Middle frontal gyrus (tissue), 1 donor: ENCODE measurements at regions not wholly inside any gene's neighbourhood (a gene's known extent, or its start where the extent isn't known, plus 50 kb on each side); places are given as distances from the start of the nearest gene placed in this dataset.
"Not testable (repeated sequence)": the region's sequence is repeated elsewhere in the genome, so short reads cannot be mapped to it uniquely, and the experiment has no call there.

Source experiments
- DNase-seq: peaks from one replicate; pipeline ENCODE4 v3.0.0-alpha.2; 2015; ENCODE audit warnings: low spot score; ENCODE audit errors: extremely low spot score

DNA sequence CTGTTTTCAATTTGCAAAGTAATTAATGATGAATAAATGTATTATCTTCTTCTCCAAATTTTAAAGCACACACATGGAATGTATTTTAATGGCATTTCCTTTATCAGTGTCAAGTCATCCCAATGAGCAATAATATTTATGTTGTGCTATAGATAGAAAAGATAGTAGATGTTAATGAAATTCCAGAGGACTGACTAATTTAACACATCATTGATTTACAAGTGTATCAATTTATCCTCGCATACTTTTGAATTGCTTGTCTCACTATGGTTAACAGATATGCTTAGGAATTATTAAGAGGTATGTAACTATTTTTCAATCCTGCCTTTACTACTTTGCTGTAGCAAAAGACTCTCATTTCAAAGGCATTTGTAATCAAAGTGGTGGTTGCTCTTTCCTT, 842.9 kb downstream of the SLC6A15 start:
- no peak for DNase-seq

DNA sequence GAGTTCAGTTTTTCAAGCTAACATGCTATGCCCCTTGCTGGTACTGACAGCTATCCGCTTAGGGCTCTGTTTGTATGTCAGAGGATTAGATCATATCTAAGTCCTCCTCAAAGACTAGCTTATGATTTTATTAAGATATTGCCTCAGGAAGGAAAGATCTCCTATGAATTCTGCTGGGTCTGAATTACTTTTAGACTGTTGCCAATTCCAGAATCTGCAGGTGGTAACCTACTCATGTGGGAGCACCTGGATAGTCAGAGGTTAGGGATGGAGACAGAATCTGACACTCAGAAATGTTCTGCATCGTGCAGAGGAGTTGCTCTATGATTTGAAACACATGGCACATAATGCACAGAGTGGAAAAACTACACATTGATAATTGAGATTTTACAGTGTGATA, 843.4 kb downstream of the SLC6A15 start:
- DNase-seq = no peak

DNA sequence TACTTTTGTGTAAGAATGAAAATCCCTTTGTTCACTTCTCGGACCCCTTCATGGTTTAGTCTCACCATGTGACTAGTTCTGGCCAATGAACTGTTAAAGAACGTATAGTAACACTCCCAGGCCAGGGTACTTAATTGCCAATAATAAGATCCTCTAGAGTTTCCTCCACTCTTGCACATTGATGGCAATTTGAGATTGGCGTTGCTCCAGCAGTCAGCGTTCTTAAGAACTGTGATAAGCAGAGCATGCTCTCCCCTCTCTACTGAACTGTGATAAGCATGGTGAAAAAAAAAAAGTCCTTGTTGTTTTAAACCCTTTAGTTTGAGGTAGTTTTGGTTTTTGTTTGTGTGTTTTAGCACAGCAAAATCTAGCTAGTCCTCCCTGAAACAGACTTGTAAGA, 854.5 kb downstream of the SLC6A15 start:
- DNase-seq = no peak

DNA sequence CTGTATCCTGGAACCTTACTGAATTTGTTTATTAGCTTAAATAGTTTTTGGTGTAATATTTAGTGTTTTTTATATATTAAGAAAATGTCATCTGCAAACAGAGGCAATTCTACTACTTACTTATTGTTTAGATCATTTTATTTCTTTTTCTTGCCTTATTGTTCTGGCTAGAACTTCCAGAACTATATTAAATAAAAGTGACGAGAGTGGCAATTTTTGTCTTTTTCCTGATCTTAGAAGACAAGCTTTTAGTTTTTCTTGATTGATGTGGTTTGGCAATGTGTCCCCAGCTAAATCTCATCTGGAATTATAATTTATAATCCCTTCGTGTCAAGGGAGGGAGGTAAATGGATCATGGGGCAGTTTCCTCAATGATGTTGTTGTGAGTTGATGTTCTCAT, 857.8 kb downstream of the SLC6A15 start:
- DNase-seq = no peak

DNA sequence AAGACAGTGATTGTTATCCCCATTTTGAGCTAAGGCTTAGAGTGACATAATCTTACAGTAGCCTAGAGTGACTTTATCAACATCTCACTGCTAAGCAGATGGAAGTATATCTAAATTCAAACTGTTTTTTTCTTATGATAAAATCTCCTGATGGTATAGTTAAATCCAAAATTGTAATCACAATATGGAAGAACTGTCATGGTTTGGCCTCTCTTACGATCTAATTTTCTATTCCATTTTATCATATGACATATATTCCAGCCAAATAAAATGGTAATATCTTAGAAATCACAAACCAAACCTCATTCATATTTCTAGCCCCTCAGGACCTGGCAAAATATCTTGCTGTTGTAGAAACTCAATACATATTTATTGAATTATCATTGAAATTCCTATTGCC, 864.7 kb downstream of the SLC6A15 start:
- DNase-seq = no peak

DNA sequence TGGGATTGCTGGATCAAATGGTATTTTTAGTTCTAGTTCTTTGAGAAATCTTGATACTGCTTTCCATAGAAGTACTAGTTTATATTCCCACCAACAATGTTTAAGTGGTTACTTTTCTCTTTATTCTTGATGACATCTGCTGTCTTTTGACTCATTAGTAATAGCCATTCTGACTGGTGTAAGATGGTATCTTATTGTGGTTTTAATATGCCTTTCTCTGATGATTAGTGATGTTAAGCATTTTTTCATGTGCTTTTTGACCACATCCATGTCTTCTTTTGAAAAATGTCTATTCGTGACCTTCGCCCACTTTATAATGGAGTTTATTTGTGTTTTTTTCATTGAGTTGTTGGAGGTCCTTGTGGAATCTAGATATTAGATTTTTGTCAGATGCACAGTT, 865.7 kb downstream of the SLC6A15 start:
- DNase-seq = no peak

DNA sequence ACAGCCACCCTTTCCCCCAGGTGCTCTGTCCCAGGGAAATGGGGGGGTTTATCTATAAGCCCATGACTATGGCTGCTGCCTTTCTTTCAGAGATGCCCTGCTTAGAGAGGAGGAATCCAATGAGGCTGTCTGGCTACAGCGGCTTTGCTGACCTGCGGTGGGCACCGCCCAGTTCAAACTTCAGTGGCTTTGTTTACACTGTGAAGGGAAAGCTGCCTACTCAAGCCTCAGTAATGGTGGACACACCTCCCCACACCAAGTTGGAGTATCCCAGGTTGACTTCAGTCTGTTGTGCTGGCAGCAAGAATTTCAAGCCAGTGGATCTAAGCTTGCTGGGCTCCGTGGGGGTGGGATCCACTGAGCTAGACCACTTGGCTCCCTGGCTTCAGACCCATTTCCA, 869.2 kb downstream of the SLC6A15 start:
- DNase-seq = no peak

DNA sequence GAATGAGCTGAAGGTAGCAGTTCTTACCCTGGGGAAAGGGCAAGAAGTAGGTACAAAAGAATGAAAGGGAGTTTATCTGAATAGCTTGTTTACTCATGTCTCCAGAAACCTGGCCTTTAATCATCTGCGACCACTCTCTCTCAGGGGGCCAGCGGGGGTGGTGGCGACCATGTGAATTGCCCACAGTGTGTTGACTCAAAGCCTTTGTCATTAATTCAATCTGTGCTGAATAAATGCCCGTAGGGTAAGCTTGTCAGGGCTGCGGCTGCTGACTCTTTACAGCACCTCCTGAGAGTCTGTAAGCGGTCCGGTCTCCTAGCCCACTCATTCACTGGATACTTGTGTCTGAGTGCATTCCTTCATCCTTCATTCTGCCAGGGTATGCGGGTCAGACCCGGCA, 874.4 kb downstream of the SLC6A15 start:
- no peak for DNase-seq

DNA sequence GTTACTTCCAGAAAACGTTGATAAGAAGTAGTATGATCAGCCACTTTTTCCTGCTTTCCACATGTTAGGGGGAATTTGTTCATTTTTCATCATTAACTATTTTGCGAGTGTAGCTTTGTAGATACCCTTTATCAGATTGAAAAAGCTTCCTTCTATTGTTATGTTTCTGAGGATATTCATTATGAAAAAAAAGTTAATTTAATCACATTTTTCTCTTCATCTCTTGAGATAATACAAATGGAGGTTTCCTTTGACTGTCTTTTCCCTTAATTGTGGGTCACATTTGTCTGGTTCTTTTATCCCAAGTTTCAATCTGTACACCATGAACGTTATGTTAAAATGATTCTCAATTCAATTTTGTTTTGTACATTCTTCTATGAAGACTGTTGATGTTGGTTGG, 875.7 kb downstream of the SLC6A15 start:
- no peak for DNase-seq

DNA sequence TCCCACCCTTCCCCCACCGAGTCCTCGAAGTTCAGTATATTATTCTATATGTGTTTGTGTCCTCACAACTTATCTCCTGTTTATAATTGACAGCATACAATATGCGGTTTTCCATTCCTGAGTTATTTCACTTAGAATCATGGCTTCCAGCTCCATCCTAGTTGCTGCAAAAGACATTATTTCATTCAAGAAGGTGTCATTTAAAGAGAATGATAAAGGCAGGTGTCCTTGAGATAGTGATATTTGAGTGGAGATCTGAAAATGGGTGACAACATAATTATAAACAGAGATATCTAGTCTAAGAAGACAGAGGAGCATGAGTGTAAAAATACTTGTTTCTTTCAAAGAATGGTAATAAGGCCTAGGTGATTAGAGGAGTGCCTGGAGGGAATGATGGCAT, 876.8 kb downstream of the SLC6A15 start:
- DNase-seq = no peak

DNA sequence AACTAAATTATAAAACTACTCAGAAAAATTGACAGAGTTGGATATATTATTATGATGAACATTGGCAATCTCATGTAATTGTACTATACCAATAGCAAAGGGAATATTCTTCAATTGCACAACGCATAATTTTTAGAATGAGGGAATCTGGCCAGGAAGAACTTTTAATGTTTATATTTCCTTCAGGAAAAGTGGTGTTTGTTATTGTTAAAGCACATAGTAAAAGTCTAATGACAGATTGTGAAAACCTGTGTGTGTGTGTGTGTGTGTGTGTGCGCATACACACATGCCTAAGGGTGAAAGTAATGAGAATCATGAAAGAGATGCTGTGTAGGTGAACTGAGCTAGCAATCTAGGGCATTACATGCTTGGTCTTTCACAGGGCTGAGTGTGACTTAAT, 877.7 kb downstream of the SLC6A15 start:
- no peak for DNase-seq

DNA sequence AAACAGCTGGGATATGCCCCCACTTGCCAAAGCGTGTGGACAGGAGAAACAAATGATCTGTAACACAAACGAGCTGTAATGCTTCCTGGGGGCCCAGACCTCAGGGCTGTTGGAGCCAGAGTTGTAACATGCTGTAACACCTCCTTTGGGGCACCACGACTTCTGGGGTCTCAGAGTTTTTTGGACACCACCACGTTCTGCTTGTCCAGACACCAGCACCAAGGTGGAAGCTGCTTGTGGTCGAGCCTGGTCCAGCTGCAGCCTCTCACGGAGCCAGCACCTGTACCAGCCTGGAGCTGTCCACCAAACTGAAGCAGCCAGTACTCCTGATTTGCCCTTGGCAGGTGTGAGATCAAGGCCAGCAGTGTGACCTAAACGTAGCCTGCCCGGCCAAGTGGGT, 879.4 kb downstream of the SLC6A15 start:
- no peak for DNase-seq

DNA sequence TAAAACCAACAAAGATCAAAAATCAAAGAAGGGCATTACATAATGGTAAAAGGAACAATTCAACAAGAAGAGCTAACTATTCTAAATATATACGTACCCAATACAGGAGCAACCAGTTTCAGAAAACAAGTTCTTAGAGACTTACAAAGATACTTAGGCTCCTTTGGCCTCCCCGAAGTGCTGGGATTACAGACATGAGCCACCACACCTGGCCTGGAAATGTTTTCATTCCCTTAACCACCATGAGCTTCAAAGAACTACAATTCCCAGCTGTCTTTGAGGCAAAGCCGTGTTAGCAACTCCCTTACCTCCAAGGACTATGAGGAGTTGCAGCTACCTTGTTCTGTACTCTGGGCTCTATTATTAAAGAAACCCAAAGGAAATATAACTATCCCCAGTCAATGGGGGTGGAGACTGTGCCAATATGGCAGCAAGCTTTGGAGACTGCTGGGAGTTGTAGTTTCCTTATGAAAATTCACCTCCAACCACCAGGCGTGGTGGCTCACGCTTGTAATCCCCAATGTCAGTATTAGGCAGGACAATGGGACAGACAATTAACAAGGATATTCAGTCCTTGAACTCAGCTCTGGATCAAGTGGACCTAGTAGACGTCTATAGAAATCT, 893.9 kb downstream of the SLC6A15 start:
- not testable (repeated sequence) for DNase-seq

DNA sequence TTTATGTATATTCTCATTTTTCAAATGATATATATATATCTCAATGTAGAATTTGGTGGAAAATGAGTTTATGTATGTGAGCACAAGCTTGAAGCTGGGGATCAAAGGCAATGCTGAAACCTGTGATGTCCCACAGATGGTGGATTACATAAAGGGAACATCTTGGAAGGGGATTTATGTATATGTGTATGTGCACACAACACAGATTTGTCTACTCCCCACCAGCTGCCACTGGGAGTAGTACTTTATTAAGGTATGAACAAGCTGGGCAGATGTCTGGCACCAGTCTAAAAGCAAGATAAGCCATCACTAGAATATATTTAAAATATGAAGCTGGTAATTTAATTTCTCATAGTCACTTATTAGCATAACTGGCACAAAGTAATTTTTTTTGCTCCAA, 895.6 kb downstream of the SLC6A15 start:
- DNase-seq = no peak

DNA sequence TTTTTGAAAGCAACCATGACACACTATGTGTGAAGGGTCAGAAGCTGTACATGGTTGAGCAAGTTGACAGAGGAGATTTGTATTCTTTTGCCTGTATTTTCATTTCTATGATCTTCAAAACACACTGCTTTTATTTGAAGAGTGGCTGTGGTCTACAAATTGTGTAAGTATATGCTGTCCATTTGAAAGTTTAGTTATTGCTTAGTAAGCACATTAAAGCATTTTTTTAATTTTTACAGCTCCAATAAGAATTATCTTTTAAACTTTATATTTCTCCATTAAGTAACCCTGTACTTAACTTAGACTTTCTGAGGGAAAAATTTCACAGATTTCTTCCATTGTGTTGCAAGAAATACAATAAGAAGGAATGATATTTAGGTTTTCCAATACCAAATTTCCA, 915.2 kb downstream of the SLC6A15 start:
- no peak for DNase-seq

DNA sequence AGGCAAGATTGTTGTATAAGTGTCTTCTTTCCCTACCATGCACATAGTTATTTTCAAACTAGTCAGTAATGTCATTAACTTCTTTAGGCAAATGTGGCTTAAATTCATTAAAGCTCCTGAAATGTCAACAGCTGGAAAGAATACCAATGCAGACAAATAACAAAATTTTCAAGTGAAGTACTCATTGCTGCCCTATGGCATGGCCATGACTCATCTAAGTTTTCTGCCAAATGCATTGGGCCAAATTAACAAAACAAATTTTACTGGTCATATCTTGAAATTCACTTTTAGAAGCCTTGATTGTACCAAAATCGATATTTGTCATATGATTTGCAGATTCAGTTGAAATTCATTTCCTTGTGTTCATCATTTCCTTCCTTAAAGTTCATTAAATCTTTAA, 915.9 kb downstream of the SLC6A15 start:
- no peak for DNase-seq

DNA sequence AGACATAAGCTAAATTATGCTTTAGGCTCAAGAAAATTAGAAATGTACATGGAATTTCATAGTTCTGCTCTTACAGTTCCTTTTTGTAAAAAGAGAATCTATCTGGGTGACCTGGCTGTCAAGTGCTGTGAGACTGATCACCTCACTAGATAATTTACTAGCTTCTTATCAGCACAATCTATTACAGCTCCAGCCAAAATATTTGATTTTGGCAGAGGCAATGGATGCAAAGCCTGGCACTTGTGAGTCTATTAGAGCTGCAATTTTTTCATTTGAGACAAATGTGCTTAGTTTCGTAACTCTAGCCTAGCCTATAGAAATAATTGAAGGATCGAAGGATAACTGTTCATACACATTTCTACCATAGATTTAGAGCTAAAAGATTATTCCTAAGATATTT, 927.5 kb downstream of the SLC6A15 start:
- DNase-seq = no peak

DNA sequence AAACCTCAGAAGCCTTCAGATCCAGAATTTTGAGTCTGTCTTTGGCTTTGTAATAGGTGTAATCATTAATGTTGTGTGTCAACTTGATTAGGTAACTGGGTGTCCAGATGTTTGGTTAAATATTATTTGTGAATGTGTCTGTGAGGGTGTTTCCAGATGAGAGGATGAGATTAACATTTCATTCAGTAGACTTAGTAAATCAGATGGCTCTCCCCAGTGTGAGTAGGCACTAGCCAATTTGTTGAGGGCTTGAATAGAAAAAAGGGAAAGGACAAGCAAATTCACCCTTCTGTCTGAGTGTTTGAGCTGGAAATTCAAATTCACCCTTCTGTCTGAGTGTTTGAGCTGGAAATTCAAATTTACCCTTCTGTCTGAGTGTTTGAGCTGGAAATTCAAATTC, 932.2 kb downstream of the SLC6A15 start:
- no peak for DNase-seq

DNA sequence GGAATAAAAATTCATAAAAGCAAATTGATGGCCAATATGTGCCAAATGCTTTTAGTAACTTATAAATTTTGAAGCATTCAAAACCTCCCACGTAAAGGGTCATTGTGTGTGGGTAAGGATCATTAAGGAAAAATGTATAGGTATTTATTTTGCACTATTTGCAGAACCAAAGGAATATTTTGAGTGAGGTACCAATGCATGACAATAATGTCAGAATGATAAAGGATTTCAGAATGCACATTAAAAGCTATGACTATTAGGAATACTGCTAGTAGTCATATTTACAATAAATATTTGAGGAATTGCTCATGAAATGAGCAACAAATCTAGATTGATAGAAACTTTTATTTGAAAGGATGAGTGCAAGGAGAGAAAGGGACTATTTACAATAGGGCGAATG, 932.8 kb downstream of the SLC6A15 start:
- no peak for DNase-seq

DNA sequence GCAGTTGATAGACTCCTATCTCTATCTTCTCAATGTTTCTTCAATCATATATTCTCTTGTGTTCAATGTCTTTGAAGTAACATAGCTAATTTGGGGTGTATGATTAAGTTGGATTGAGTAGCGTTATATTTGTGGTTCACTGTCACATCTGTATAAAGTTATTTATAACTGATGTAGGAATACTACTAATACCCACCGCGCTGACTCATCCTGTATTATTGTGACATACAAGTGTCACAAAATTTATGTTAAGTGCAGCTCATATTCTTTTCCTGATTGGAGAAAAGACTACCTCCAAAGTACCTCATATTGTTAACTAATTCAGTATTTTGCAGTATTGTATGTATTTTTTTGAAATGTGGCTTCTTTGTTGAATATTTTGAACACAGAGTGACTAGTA, 940.8 kb downstream of the SLC6A15 start:
- no peak for DNase-seq

DNA sequence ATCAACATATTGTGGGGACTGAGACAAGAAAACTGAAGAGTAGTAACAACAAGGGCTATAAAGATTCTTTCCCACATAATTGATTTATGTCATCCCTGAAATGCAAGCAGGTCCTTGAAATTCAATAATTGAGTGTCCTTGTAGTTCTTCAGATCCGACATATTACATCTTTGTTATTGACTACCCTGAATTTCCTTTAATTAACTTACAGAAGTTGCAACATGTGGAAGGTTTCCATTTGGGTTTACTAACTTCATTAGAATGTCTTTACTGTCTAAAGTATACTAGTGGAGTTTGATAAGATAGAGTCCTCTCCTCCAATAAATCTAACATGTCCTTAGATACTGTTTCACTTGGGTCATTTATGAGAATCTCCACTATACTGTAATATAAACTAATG, 951.8 kb downstream of the SLC6A15 start:
- no peak for DNase-seq

DNA sequence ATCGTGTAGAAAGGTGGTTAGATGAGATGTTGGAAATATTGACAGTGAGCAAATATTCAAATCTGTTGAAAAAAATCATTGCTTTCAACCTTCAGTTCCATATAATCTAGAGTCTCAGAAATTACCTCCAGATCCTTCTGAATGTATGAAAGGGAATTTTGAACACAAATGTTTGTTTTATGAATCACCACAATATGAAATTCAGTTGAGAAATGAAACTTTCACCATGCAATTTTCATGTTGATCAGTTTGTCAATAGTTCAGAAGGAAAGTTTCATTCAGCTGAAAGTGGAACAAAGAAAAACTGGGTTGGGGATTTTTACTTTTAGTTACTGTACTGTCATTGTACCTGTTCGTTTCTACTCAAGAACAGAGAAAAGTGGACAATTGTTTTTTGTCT, 953.6 kb downstream of the SLC6A15 start:
- no peak for DNase-seq

DNA sequence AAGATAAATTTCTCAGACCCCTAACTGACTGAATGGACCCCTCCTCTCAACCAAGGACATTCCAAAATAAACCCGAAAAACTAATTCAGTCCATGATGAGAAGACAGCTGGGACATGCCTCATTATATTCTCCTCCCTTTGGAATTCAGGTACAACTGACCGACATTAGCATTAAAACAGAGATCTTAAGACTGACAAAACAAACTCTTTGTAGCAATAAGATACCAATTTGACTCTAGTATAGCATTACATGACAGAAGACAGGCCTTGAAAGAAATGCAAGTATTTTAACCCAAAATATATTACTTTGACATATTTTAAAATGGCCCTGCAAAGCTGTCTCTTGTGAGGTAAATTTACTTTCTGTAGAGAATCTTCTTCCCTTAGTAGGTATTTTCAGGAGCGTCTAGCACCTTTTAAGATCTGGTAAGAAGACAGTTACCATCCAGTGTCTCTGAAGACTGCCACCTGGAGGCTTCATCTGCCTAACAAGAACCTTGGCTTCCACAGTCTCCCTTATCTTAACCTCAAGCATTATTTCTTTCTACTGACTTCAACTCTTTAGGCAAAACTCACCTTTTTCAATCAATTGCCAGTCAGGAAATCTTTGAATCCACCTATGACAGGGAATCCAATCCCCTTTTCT, 957.5 kb downstream of the SLC6A15 start:
- DNase-seq = no peak
